ENCODE measurements at regions not wholly inside any gene's neighbourhood (a gene's known extent, or its start where the extent isn't known, plus 50 kb on each side); places are given as distances from the start of the nearest gene placed in this dataset.

GRCh38 chr15:92291900-92292299, 101.8 kb upstream of the ST8SIA2 start:
- no peak for TF ChIP-seq CTCF (IDR thresholded peaks at IDR 0.05; ENCODE audit: insufficient read depth, low read depth, low read length)
- ChIA-PET POLR2A (no interaction called here), CTCF (no interaction called here)
- H3K36me3 ChIP-seq (ENCODE audit: control insufficient read depth, insufficient read depth, low read length) = no peaks in the 10 kb centered on the region
- no peaks in the 10 kb centered on the region for H3K27me3 ChIP-seq (ENCODE audit: control insufficient read depth, insufficient read depth, low read length)
- no peak for DNase-seq (ENCODE audit: low read depth)
- no peak overlapping the region for H3K4me3 ChIP-seq (ENCODE audit: low read depth, low read length)

- ChIA-PET CTCF (interaction anchor here (1.6 kb wide), 1 partner anchor 10 kb away, joined by 6 read pairs; no protein-coding TSS in a partner anchor), POLR2A (no interaction called here)
- H3K4me3 ChIP-seq (ENCODE audit: low read depth, low read length) = no peak overlapping the region
- TF ChIP-seq CTCF (IDR thresholded peaks at IDR 0.05; ENCODE audit: insufficient read depth, low read depth, low read length) = no peak
- no peak for DNase-seq (ENCODE audit: low read depth)
- no peaks in the 10 kb centered on the region for H3K36me3 ChIP-seq (ENCODE audit: control insufficient read depth, insufficient read depth, low read length)
- no peaks in the 10 kb centered on the region for H3K27me3 ChIP-seq (ENCODE audit: control insufficient read depth, insufficient read depth, low read length)
Measured at GRCh38 chr15:92294759-92295158, 98.9 kb upstream of the ST8SIA2 start.

- no peak for TF ChIP-seq CTCF (IDR thresholded peaks at IDR 0.05; ENCODE audit: insufficient read depth, low read depth, low read length)
- H3K36me3 ChIP-seq (ENCODE audit: control insufficient read depth, insufficient read depth, low read length) = no peaks in the 10 kb centered on the region
- no peak for DNase-seq (ENCODE audit: low read depth)
- CTCF ChIA-PET = interaction anchor here (1.4 kb wide), 1 partner anchor 9 kb away, joined by 6 read pairs; no protein-coding TSS in a partner anchor
- POLR2A ChIA-PET = no interaction called here
- no peak overlapping the region for H3K4me3 ChIP-seq (ENCODE audit: low read depth, low read length)
- no peaks in the 10 kb centered on the region for H3K27me3 ChIP-seq (ENCODE audit: control insufficient read depth, insufficient read depth, low read length)
Measured at GRCh38 chr15:92304223-92304975, 89.3 kb upstream of the ST8SIA2 start.

- no peak for TF ChIP-seq CTCF (IDR thresholded peaks at IDR 0.05; ENCODE audit: insufficient read depth, low read depth, low read length)
- Histone ChIP-seq H3K27me3 (ENCODE audit: control insufficient read depth, insufficient read depth, low read length) (no peaks in the 10 kb centered on the region), H3K4me3 (ENCODE audit: low read depth, low read length) (no peak overlapping the region), H3K36me3 (ENCODE audit: control insufficient read depth, insufficient read depth, low read length) (no peaks in the 10 kb centered on the region)
- POLR2A ChIA-PET = no interaction called here
- no peak for DNase-seq (ENCODE audit: low read depth)
- CTCF ChIA-PET = interaction anchor here (1.4 kb wide), 1 partner anchor 10 kb away, joined by 6 read pairs; no protein-coding TSS in a partner anchor
Measured at GRCh38 chr15:92305343-92305742, 88.3 kb upstream of the ST8SIA2 start.

- ChIA-PET POLR2A (no interaction called here), CTCF (no interaction called here)
- no peak for DNase-seq (ENCODE audit: low read depth)
- H3K27me3 ChIP-seq (ENCODE audit: control insufficient read depth, insufficient read depth, low read length) = no peaks in the 10 kb centered on the region
- H3K4me3 ChIP-seq (ENCODE audit: low read depth, low read length) = no peak overlapping the region
- no peak for TF ChIP-seq CTCF (IDR thresholded peaks at IDR 0.05; ENCODE audit: insufficient read depth, low read depth, low read length)
- H3K36me3 ChIP-seq (ENCODE audit: control insufficient read depth, insufficient read depth, low read length) = no peaks in the 10 kb centered on the region
Measured at GRCh38 chr15:92306663-92307062, 87.0 kb upstream of the ST8SIA2 start.

Measured in BJ (cell line).